NCI-H2196 treated with DMSO at 0.1 percent for 48 hours (cell line): ENCODE measurements at regions not wholly inside any gene's neighbourhood (a gene's known extent, or its start where the extent isn't known, plus 50 kb on each side); places are given as distances from the start of the nearest gene placed in this dataset.
"Not testable (repeated sequence)": the region's sequence is repeated elsewhere in the genome, so short reads cannot be mapped to it uniquely, and the experiment has no call there.

ENCODE experiments used
- DNase-seq: peaks from one replicate; lab custom pipeline; 2025; ENCODE audit not compliant: unreplicated experiment; lab: John Stamatoyannopoulos, UW

- no peak for DNase-seq
Observed at GRCh38 chr1:79252598-79252997, 246.1 kb upstream of the ADGRL4 start.

- no peak for DNase-seq
Observed at GRCh38 chr1:79239840-79240239, 233.3 kb upstream of the ADGRL4 start.

GRCh38 chr1:79235301-79236002 is 228.9 kb upstream of the ADGRL4 start:
- no peak for DNase-seq

- no peak for DNase-seq
Observed at GRCh38 chr1:79232818-79233217, 226.3 kb upstream of the ADGRL4 start.

GRCh38 chr1:79230751-79231150 is 224.2 kb upstream of the ADGRL4 start:
- not testable (repeated sequence) for DNase-seq

GRCh38 chr1:79226963-79227362 is 220.4 kb upstream of the ADGRL4 start:
- DNase-seq, result no peak

GRCh38 chr1:79224537-79224936 is 218.0 kb upstream of the ADGRL4 start:
- no peak for DNase-seq

GRCh38 chr1:79220509-79220908 is 214.0 kb upstream of the ADGRL4 start:
- DNase-seq, result no peak

GRCh38 chr1:79215311-79215710 is 208.8 kb upstream of the ADGRL4 start:
- DNase-seq, result no peak

GRCh38 chr1:79207786-79208185 is 201.3 kb upstream of the ADGRL4 start:
- no peak for DNase-seq

GRCh38 chr1:79207331-79207730 is 200.8 kb upstream of the ADGRL4 start:
- DNase-seq, result no peak

GRCh38 chr1:79204779-79205479 is 198.4 kb upstream of the ADGRL4 start:
- DNase-seq, result no peak

GRCh38 chr1:79198832-79199231 is 192.3 kb upstream of the ADGRL4 start:
- no peak for DNase-seq

- no peak for DNase-seq
Observed at GRCh38 chr1:79197421-79197820, 190.9 kb upstream of the ADGRL4 start.

GRCh38 chr1:79196211-79196610 is 189.7 kb upstream of the ADGRL4 start:
- no peak for DNase-seq

- DNase-seq, result no peak
Observed at GRCh38 chr1:79193211-79194079, 186.9 kb upstream of the ADGRL4 start.

- DNase-seq, result no peak
Observed at GRCh38 chr1:79190074-79190473, 183.5 kb upstream of the ADGRL4 start.

- DNase-seq, result no peak
Observed at GRCh38 chr1:79188337-79188736, 181.8 kb upstream of the ADGRL4 start.

GRCh38 chr1:79186260-79186659 is 179.7 kb upstream of the ADGRL4 start:
- no peak for DNase-seq

- no peak for DNase-seq
Observed at GRCh38 chr1:79177844-79178243, 171.3 kb upstream of the ADGRL4 start.

- no peak for DNase-seq
Observed at GRCh38 chr1:79161077-79161476, 154.5 kb upstream of the ADGRL4 start.

GRCh38 chr1:79155991-79156390 is 149.5 kb upstream of the ADGRL4 start:
- DNase-seq, result no peak
